ENCODE measurements at regions not wholly inside any gene's neighbourhood (a gene's known extent, or its start where the extent isn't known, plus 50 kb on each side); places are given as distances from the start of the nearest gene placed in this dataset.

- POLR2A ChIA-PET = no interaction called here
- no peaks in the 10 kb centered on the region for H3K4me1 ChIP-seq (ENCODE audit: insufficient read depth, low read length, poor library complexity, severe bottlenecking)
- H4K20me1 ChIP-seq (ENCODE audit: insufficient read depth, low read length) = no peaks in the 10 kb centered on the region
- no peak overlapping the region for H2AFZ ChIP-seq (ENCODE audit: low read length)
- CTCF ChIA-PET (ENCODE audit: unreplicated experiment) = no interaction called here
- no peak overlapping the region for H3K4me3 ChIP-seq (ENCODE audit: low read depth, low read length, poor library complexity, severe bottlenecking)
- DNase-seq (ENCODE audit: low spot score) = no peak
- H3K27ac ChIP-seq (ENCODE audit: low read depth, low read length, poor library complexity, severe bottlenecking) = no peak overlapping the region
- no peaks in the 10 kb centered on the region for H3K36me3 ChIP-seq (ENCODE audit: insufficient read depth, low read length)
- no peak overlapping the region for H3K4me2 ChIP-seq (ENCODE audit: low read length)
- intact Hi-C loops (cut with micrococcal nuclease; ENCODE audit: unreplicated experiment) = no loop called here
- no peaks in the 10 kb centered on the region for H3K9me3 ChIP-seq (ENCODE audit: low read length)
- TF ChIP-seq EZH2phosphoT487 (IDR thresholded peaks at IDR 0.05; ENCODE audit: borderline replicate concordance, low read depth, low read length) = no peak
- TF ChIP-seq CTCF (conservative IDR thresholded peaks at IDR 0.05; ENCODE audit: low read length) = no peak
- no peaks in the 10 kb centered on the region for H3K79me2 ChIP-seq (ENCODE audit: insufficient read depth, low read depth, low read length)
- no TSS peak for BruUV-seq (replicated peaks)
- no peaks in the 10 kb centered on the region for H3K9me2 ChIP-seq (ENCODE audit: insufficient read depth, low read length)
Observed at GRCh38 chr10:78807504-78808203, 261.1 kb upstream of the ZMIZ1 start.

DNA sequence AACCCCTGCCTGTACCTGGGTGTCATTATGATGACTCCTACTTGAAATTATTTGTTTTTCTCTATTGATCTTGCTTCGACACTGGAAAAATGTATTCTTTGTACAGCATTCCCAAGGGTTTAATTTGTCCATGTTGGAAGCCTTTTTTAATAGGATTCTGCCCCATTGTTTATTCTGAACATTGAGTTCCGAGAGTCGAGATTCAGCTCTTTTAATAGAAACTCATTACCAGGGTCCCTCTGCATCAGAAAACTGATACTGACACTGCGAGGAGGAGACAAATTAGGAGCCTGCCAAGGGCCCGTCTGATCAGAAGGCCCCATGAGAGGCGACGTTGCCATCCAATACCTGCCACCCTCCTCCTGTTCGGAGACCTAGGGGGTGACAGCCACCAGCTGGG is 260.5 kb upstream of the ZMIZ1 start:
- intact Hi-C loops (cut with micrococcal nuclease; ENCODE audit: unreplicated experiment) = no loop called here
- no peak for TF ChIP-seq CTCF (conservative IDR thresholded peaks at IDR 0.05; ENCODE audit: low read length)
- no peak for TF ChIP-seq EZH2phosphoT487 (IDR thresholded peaks at IDR 0.05; ENCODE audit: borderline replicate concordance, low read depth, low read length)
- ChIA-PET POLR2A (no interaction called here), CTCF (ENCODE audit: unreplicated experiment) (no interaction called here)
- Histone ChIP-seq H3K4me1 (ENCODE audit: insufficient read depth, low read length, poor library complexity, severe bottlenecking) (no peaks in the 10 kb centered on the region), H3K4me3 (ENCODE audit: low read depth, low read length, poor library complexity, severe bottlenecking) (no peak overlapping the region), H3K36me3 (ENCODE audit: insufficient read depth, low read length) (no peaks in the 10 kb centered on the region), H2AFZ (ENCODE audit: low read length) (no peak overlapping the region), H3K27ac (ENCODE audit: low read depth, low read length, poor library complexity, severe bottlenecking) (no peak overlapping the region), H4K20me1 (ENCODE audit: insufficient read depth, low read length) (no peaks in the 10 kb centered on the region), H3K79me2 (ENCODE audit: insufficient read depth, low read depth, low read length) (no peaks in the 10 kb centered on the region), H3K9me3 (ENCODE audit: low read length) (no peaks in the 10 kb centered on the region), H3K4me2 (ENCODE audit: low read length) (no peak overlapping the region), H3K9me2 (ENCODE audit: insufficient read depth, low read length) (no peaks in the 10 kb centered on the region)
- no TSS peak for BruUV-seq (replicated peaks)
- no peak for DNase-seq (ENCODE audit: low spot score)

DNA sequence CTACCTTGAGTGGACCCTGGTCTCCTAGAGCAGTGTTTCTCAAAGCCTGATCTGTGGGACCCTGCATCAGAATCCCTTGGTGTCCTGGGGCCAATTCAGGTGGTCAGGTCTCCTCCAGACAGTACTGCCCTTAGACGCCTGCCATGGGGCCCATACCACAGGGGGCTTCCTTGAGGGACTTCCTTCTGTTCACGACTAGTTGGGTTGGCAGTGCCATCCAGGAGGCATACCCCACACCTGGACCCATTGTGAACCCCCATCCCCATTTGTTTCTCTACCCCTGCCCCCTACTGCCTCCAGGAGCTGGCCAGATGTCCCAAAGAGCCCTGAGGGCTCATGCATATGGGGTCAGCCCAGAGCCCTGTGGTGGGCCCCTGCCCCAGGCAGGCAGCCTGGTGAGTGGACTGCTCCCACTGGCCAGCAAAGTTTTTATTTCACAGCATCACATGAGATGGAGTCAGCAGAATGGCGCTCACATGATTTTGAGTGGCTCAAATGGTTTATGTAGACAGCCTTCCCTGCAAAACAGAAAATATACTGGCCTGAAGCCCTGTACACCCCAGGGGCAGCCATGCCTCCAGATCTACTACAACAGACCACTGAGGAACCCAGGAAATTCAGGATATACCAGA is 259.9 kb upstream of the ZMIZ1 start:
- no peak overlapping the region for H3K4me2 ChIP-seq (ENCODE audit: low read length)
- no peak overlapping the region for H3K4me3 ChIP-seq (ENCODE audit: low read depth, low read length, poor library complexity, severe bottlenecking)
- intact Hi-C loops (cut with micrococcal nuclease; ENCODE audit: unreplicated experiment) = no loop called here
- TF ChIP-seq EZH2phosphoT487 (IDR thresholded peaks at IDR 0.05; ENCODE audit: borderline replicate concordance, low read depth, low read length) = no peak
- TF ChIP-seq CTCF (conservative IDR thresholded peaks at IDR 0.05; ENCODE audit: low read length) = no peak
- H3K9me2 ChIP-seq (ENCODE audit: insufficient read depth, low read length) = no peaks in the 10 kb centered on the region
- no peaks in the 10 kb centered on the region for H3K4me1 ChIP-seq (ENCODE audit: insufficient read depth, low read length, poor library complexity, severe bottlenecking)
- no peaks in the 10 kb centered on the region for H3K9me3 ChIP-seq (ENCODE audit: low read length)
- no peaks in the 10 kb centered on the region for H3K36me3 ChIP-seq (ENCODE audit: insufficient read depth, low read length)
- H3K79me2 ChIP-seq (ENCODE audit: insufficient read depth, low read depth, low read length) = no peaks in the 10 kb centered on the region
- CTCF ChIA-PET (ENCODE audit: unreplicated experiment) = no interaction called here
- POLR2A ChIA-PET = no interaction called here
- H2AFZ ChIP-seq (ENCODE audit: low read length) = no peak overlapping the region
- H3K27ac ChIP-seq (ENCODE audit: low read depth, low read length, poor library complexity, severe bottlenecking) = no peak overlapping the region
- DNase-seq (ENCODE audit: low spot score) = no peak
- no TSS peak for BruUV-seq (replicated peaks)
- H4K20me1 ChIP-seq (ENCODE audit: insufficient read depth, low read length) = no peaks in the 10 kb centered on the region

All from OCI-LY7 (cell line).